HCT116 (cell line): ENCODE measurements at regions not wholly inside any gene's neighbourhood (a gene's known extent, or its start where the extent isn't known, plus 50 kb on each side); places are given as distances from the start of the nearest gene placed in this dataset.

Source experiments
- ATAC-seq: fragments of 200-7000 bp; cut with Tn5 transposase; 2 replicates; pipeline ENCODE4 v1.9.1; 2020; ENCODE audit warnings: mild to moderate bottlenecking, moderate library complexity
- BruUV-seq: library from RNA; stranded (reverse); fragments of 400-500 nt; replicated peaks from 2 replicates; lab custom pipeline; 2021; lab: Mats Ljungman, UMichigan
- CTCF ChIA-PET: fragments of 300-600 bp; sonication (Branson Sonifier 250); formaldehyde crosslinking; loops from one replicate; lab custom pipeline; 2021; ENCODE audit warnings: antibody characterized with exemption; lab: Charles Lee
- POLR2A ChIA-PET: fragments of 300-600, 350-600 bp; sonication (Branson Sonifier 250); formaldehyde crosslinking; loops from one replicate; lab custom pipeline; 2021; ENCODE audit warnings: antibody characterized with exemption; lab: Charles Lee
- RAD21 ChIA-PET, 2 experiments: fragments of 300-600 bp; sonication (Branson Sonifier 250); formaldehyde crosslinking; loops; one replicate each; lab custom pipeline; 2023; ENCODE audit warnings: low total read pairs in 2 of 2; ENCODE audit not compliant: uncharacterized antibody in 2 of 2, unreplicated experiment in 2 of 2, low non-redundant PET in 1 of 2; lab: Charles Lee
- DNase-seq: peaks from one replicate; pipeline ENCODE4 v3.0.0-alpha.2; 2010; ENCODE audit warnings: low read depth, low spot score
- H2AFZ ChIP-seq: fragments of 200-600 bp; shearing (Covaris generic), sonication (generic); 2 replicates; pipeline ENCODE4 v1.6.1; 2017; ENCODE audit warnings: low read depth, mixed run types, mixed read lengths, antibody characterized with exemption, low read length; ENCODE audit not compliant: poor library complexity, severe bottlenecking
- H3K27ac ChIP-seq: 2 replicates; pipeline ENCODE4 v1.5.1; 2012; ENCODE audit warnings: low read depth, low read length
- H3K27me3 ChIP-seq: fragments of 200-600 bp; sonication (generic); 2 replicates; pipeline ENCODE4 v1.6.1; 2016; ENCODE audit warnings: mixed run types, low read length, mixed read lengths; ENCODE audit not compliant: insufficient read depth
- H3K36me3 ChIP-seq, 2 experiments: fragments of 200-500 bp in 1 of 2; fragments of 200-600 bp in 1 of 2; sonication (Bioruptor generic) in 1 of 2; sonication (generic) in 1 of 2; 2 replicates each; pipeline versions ENCODE4 v1.5.1 to v1.6.1; 2014 to 2016; ENCODE audit warnings: low read length in 2 of 2, inconsistent platforms in 1 of 2, mixed read lengths in 1 of 2, mixed run types in 1 of 2; ENCODE audit not compliant: insufficient read depth in 2 of 2, control insufficient read depth in 1 of 2
- H3K4me1 ChIP-seq, 2 experiments: fragments of 200-600 bp in 1 of 2; sonication (generic) in 1 of 2; 2 replicates each; pipeline versions ENCODE4 v1.5.1 to v1.6.1; 2012 to 2017; ENCODE audit warnings: low read length in 2 of 2, inconsistent platforms in 1 of 2, mild to moderate bottlenecking in 1 of 2, mixed read lengths in 1 of 2, mixed run types in 1 of 2, moderate library complexity in 1 of 2; ENCODE audit not compliant: insufficient read depth in 2 of 2, control insufficient read depth in 1 of 2
- H3K4me2 ChIP-seq: fragments of 200-600 bp; sonication (generic); 2 replicates; pipeline ENCODE4 v1.6.1; 2017; ENCODE audit warnings: mixed run types, low read length, mixed read lengths
- H3K4me3 ChIP-seq, 2 experiments: fragments of 200-600 bp in 1 of 2; sonication (generic) in 1 of 2; replicated peaks in 1 of 2; 2 replicates each; pipeline ENCODE4 v1.5.1; 2011 to 2016; ENCODE audit warnings: low read length in 2 of 2, control low read depth in 1 of 2, low read depth in 1 of 2, mild to moderate bottlenecking in 1 of 2, mixed read lengths in 1 of 2, mixed run types in 1 of 2
- H3K79me2 ChIP-seq: fragments of 200-600 bp; sonication (generic); 2 replicates; pipeline ENCODE4 v1.6.1; 2017; ENCODE audit warnings: mild to moderate bottlenecking, mixed run types, low read length, moderate library complexity, mixed read lengths; ENCODE audit not compliant: insufficient read depth
- H3K9ac ChIP-seq: fragments of 200-600 bp; sonication (generic); 2 replicates; pipeline ENCODE4 v1.6.1; 2016; ENCODE audit warnings: low read length, mixed read lengths
- H3K9me2 ChIP-seq: fragments of 200-600 bp; sonication (generic), shearing (Covaris generic); 2 replicates; pipeline ENCODE4 v1.6.1; 2017; ENCODE audit warnings: mixed run types, mild to moderate bottlenecking, moderate library complexity; ENCODE audit not compliant: insufficient read depth
- H3K9me3 ChIP-seq, 2 experiments: fragments of 200-500 bp in 1 of 2; fragments of 200-600 bp in 1 of 2; sonication (Bioruptor generic) in 1 of 2; sonication (generic) in 1 of 2; 2 replicates each; pipeline ENCODE4 v1.6.1; 2014 to 2017; ENCODE audit warnings: low read length in 2 of 2, mixed read lengths in 2 of 2, inconsistent platforms in 1 of 2, low read depth in 1 of 2, mild to moderate bottlenecking in 1 of 2, mixed run types in 1 of 2, moderate library complexity in 1 of 2; ENCODE audit not compliant: control insufficient read depth in 1 of 2, insufficient read depth in 1 of 2
- H4K20me1 ChIP-seq: fragments of 200-600 bp; sonication (generic), shearing (Covaris generic); 2 replicates; pipeline ENCODE4 v1.6.1; 2017; ENCODE audit warnings: mixed run types, mild to moderate bottlenecking, moderate library complexity; ENCODE audit not compliant: insufficient read depth
- CBX3 ChIP-seq: IDR thresholded peaks from 2 replicates; pipeline ENCODE4 v1.6.1; 2012; ENCODE audit warnings: low read depth
- EZH2phosphoT487 ChIP-seq: fragments of 200-600 bp; IDR thresholded peaks from 2 replicates; pipeline ENCODE4 v1.6.1; 2018; ENCODE audit warnings: antibody characterized with exemption, borderline replicate concordance
- FOSL1 ChIP-seq: IDR thresholded peaks from 2 replicates; pipeline ENCODE4 v1.6.1; 2012; ENCODE audit warnings: low read depth
- JUND ChIP-seq: IDR thresholded peaks from 2 replicates; pipeline ENCODE4 v1.6.1; 2012
- MAX ChIP-seq: IDR thresholded peaks from 2 replicates; pipeline ENCODE4 v1.6.1; 2012
- REST ChIP-seq: IDR thresholded peaks from 2 replicates; pipeline ENCODE4 v1.6.1; 2012; ENCODE audit warnings: low read depth
- SIN3A ChIP-seq: IDR thresholded peaks from 2 replicates; pipeline ENCODE4 v1.6.1; 2012; ENCODE audit warnings: low read depth
- SP1 ChIP-seq: IDR thresholded peaks from 2 replicates; pipeline ENCODE4 v1.6.1; 2012; ENCODE audit warnings: low read depth
- TCF7L2 ChIP-seq: IDR thresholded peaks from 2 replicates; pipeline ENCODE4 v1.7.0; 2011; ENCODE audit warnings: borderline replicate concordance, inconsistent platforms; ENCODE audit not compliant: insufficient read depth, insufficient read length; ENCODE audit errors: extremely low read depth
- ZBTB33 ChIP-seq: IDR thresholded peaks from 2 replicates; pipeline ENCODE4 v1.6.1; 2011; ENCODE audit warnings: mild to moderate bottlenecking, low read length, moderate library complexity; ENCODE audit not compliant: insufficient replicate concordance; ENCODE audit errors: extremely low read depth
- ZFX ChIP-seq: fragments of 450-650 bp; IDR thresholded peaks from 2 replicates; pipeline ENCODE4 v1.6.1; 2017
- ZNF274 ChIP-seq: fragments of 200-500 bp; sonication (Bioruptor generic); IDR thresholded peaks from 2 replicates; pipeline ENCODE4 v1.6.1; 2014; ENCODE audit warnings: mild to moderate bottlenecking, low read depth, low read length, inconsistent platforms
- intact Hi-C: fragments of 100-400 bp; cut with micrococcal nuclease; formaldehyde crosslinking; loops from 2 replicates; pipeline ENCODE4 v1.10.0; 2022

GRCh38 chr6:149227796-149228195 is 89.7 kb upstream of the TAB2 start:
- Histone ChIP-seq H3K9ac (no peak overlapping the region), H3K9me2 (no peaks in the 10 kb centered on the region), H3K36me3 (no peaks in the 10 kb centered on the region), H2AFZ (no peak overlapping the region), H3K4me1 (peaks cover 17 to 25% of the 10 kb centered on the region in 2 experiments), H3K27ac (no peak overlapping the region), H3K4me3 (no peak overlapping the region), H3K27me3 (no peaks in the 10 kb centered on the region), H4K20me1 (no peaks in the 10 kb centered on the region), H3K4me2 (no peak overlapping the region), H3K79me2 (no peaks in the 10 kb centered on the region), H3K9me3 (no peaks in the 10 kb centered on the region)
- BruUV-seq, result no TSS peak
- no peak for DNase-seq
- TF ChIP-seq JUND (no peak), ZNF274 (no peak), EZH2phosphoT487 (no peak), REST (no peak), TCF7L2 (no peak), SP1 (no peak), ZBTB33 (no peak), SIN3A (no peak), CBX3 (no peak), FOSL1 (no peak), MAX (no peak), ZFX (no peak)
- no peak for ATAC-seq
- CTCF ChIA-PET, result no interaction called here
- POLR2A ChIA-PET, result no interaction called here
- RAD21 ChIA-PET, result no interaction called here
- intact Hi-C loops, result no loop called here
